ENCODE measurements at regions not wholly inside any gene's neighbourhood (a gene's known extent, or its start where the extent isn't known, plus 50 kb on each side); places are given as distances from the start of the nearest gene placed in this dataset.

DNA sequence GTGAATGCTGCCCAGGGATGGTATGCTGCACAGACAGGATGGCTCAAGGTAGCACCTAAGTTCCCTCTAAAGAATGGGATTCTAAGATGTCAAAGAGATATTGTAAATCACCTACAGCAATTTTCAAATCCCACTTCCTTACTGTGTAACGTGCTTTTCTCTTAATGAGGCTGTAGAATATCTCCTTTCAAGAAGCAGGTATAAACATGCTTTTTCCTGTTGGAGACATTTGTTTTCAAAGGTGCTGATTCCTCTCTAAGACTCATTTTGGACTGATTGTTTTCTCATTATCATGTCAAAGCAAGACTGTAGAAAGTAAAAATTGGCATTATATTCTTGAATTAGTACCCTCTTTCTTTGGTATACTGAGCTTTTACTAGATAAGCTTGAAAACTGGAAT is 412.6 kb upstream of the PAPPA start:
- H3K36me3 Mint-ChIP-seq (ENCODE audit: low read depth) = no peaks in the 10 kb centered on the region
- no peak overlapping the region for H3K27ac Mint-ChIP-seq
- ATAC-seq (no peak), DNase-seq (no peak)
- intact Hi-C loops (cut with micrococcal nuclease) = no loop called here
- no peaks in the 10 kb centered on the region for H3K9me3 Mint-ChIP-seq
- ChIA-PET CTCF (no interaction called here), POLR2A (no interaction called here)
- TF ChIP-seq, protein P1, sequence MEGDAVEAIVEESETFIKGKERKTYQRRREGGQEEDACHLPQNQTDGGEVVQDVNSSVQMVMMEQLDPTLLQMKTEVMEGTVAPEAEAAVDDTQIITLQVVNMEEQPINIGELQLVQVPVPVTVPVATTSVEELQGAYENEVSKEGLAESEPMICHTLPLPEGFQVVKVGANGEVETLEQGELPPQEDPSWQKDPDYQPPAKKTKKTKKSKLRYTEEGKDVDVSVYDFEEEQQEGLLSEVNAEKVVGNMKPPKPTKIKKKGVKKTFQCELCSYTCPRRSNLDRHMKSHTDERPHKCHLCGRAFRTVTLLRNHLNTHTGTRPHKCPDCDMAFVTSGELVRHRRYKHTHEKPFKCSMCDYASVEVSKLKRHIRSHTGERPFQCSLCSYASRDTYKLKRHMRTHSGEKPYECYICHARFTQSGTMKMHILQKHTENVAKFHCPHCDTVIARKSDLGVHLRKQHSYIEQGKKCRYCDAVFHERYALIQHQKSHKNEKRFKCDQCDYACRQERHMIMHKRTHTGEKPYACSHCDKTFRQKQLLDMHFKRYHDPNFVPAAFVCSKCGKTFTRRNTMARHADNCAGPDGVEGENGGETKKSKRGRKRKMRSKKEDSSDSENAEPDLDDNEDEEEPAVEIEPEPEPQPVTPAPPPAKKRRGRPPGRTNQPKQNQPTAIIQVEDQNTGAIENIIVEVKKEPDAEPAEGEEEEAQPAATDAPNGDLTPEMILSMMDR (IDR thresholded peaks at IDR 0.05) = no peak
- H3K27me3 Mint-ChIP-seq = no peaks in the 10 kb centered on the region
- no peaks in the 10 kb centered on the region for H3K4me1 Mint-ChIP-seq (ENCODE audit: low read depth)
- H3K4me3 Mint-ChIP-seq = no peak overlapping the region

DNA sequence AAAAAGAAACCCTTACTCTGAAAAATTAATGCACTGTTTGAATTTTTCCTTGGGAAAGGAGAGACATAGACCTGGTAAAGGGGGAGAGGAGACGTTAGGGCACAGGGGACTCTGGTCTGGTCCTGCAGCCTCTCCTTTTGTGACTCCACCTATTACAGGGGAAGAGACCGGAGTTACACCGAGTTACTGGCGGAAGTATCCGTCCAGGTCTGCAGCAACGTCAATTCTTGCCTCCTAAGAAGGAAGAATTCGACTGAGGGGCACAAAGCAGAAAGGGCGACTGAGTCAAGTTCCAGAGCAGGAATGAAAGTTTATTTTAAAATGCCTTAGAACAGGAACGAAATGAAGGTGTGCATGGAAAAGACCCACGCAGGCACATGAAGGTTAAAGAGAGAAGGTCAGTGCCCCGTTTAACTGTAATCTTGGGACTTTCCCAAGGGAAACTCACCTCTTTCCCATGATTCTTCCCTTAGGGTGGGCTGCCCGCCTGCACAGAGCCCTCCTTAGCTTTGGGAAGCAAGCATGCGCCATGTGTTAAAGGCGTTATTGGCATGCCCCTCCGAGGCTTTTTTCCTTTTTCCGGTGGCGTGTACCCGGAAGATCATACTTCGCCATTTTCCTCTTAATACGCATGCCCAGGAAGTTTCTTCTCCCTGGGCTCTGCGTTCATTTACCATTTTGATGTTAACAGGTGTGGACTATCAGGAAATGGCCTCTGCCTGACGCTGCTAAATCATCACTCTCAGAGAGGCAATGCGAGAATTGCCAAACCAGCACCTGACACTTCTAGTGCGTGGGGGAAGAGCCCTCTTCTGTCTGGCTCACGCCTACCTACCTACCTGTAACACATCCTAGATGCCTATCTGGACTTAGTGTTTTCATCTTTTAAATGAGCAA is 409.6 kb upstream of the PAPPA start:
- Mint-ChIP-seq H3K4me3 (no peak overlapping the region), H3K36me3 (ENCODE audit: low read depth) (no peaks in the 10 kb centered on the region), H3K27ac (no peak overlapping the region), H3K4me1 (ENCODE audit: low read depth) (no peaks in the 10 kb centered on the region), H3K27me3 (no peaks in the 10 kb centered on the region), H3K9me3 (no peaks in the 10 kb centered on the region)
- DNase-seq = no peak
- intact Hi-C loops (cut with micrococcal nuclease) = no loop called here
- TF ChIP-seq, protein P1 (IDR thresholded peaks at IDR 0.05) = no peak
- ChIA-PET CTCF (no interaction called here), POLR2A (no interaction called here)
- ATAC-seq = no peak

GRCh38 chr9:115746496-115746895 is 407.1 kb upstream of the PAPPA start:
- no peak overlapping the region for H3K4me3 Mint-ChIP-seq
- CTCF ChIA-PET = no interaction called here
- no peaks in the 10 kb centered on the region for H3K4me1 Mint-ChIP-seq (ENCODE audit: low read depth)
- TF ChIP-seq, protein P1 (IDR thresholded peaks at IDR 0.05) = no peak
- intact Hi-C loops (cut with micrococcal nuclease) = no loop called here
- H3K27ac Mint-ChIP-seq = no peak overlapping the region
- H3K9me3 Mint-ChIP-seq = no peaks in the 10 kb centered on the region
- POLR2A ChIA-PET = no interaction called here
- no peaks in the 10 kb centered on the region for H3K36me3 Mint-ChIP-seq (ENCODE audit: low read depth)
- ATAC-seq (no peak), DNase-seq (no peak)
- no peaks in the 10 kb centered on the region for H3K27me3 Mint-ChIP-seq

GRCh38 chr9:115747731-115748130 is 405.9 kb upstream of the PAPPA start:
- Mint-ChIP-seq H3K27ac (no peak overlapping the region), H3K36me3 (ENCODE audit: low read depth) (no peaks in the 10 kb centered on the region), H3K4me1 (ENCODE audit: low read depth) (no peaks in the 10 kb centered on the region), H3K9me3 (no peaks in the 10 kb centered on the region), H3K4me3 (no peak overlapping the region), H3K27me3 (no peaks in the 10 kb centered on the region)
- POLR2A ChIA-PET = no interaction called here
- CTCF ChIA-PET = no interaction called here
- TF ChIP-seq, protein P1 (IDR thresholded peaks at IDR 0.05) = no peak
- intact Hi-C loops (cut with micrococcal nuclease) = no loop called here
- DNase-seq (no peak), ATAC-seq (no peak)

- ATAC-seq (no peak), DNase-seq (no peak)
- Mint-ChIP-seq H3K4me1 (ENCODE audit: low read depth) (no peaks in the 10 kb centered on the region), H3K9me3 (no peaks in the 10 kb centered on the region), H3K27ac (no peak overlapping the region), H3K36me3 (ENCODE audit: low read depth) (no peaks in the 10 kb centered on the region), H3K4me3 (no peak overlapping the region), H3K27me3 (peaks cover 1% of the 10 kb centered on the region)
- POLR2A ChIA-PET = no interaction called here
- TF ChIP-seq, protein P1 (IDR thresholded peaks at IDR 0.05) = no peak
- intact Hi-C loops (cut with micrococcal nuclease) = no loop called here
- CTCF ChIA-PET = interaction anchor here (0.9 kb wide), 1 partner anchor 73 kb away, joined by 3 read pairs; no protein-coding TSS in a partner anchor
Observed at GRCh38 chr9:115756736-115757135, 396.9 kb upstream of the PAPPA start.

All from activated CD8-positive, alpha-beta T cell treated with anti-CD3 and anti-CD28 coated beads for 36 hours (primary cell).